Middle frontal gyrus (tissue), 1 donor: ENCODE measurements at regions not wholly inside any gene's neighbourhood (a gene's known extent, or its start where the extent isn't known, plus 50 kb on each side); places are given as distances from the start of the nearest gene placed in this dataset.

Source experiments
- DNase-seq: peaks from one replicate; pipeline ENCODE4 v3.0.0-alpha.2; 2015; ENCODE audit warnings: low spot score; ENCODE audit errors: extremely low spot score

- no peak for DNase-seq
Measured at GRCh38 chr4:136680761-136681160, 851.5 kb downstream of the PCDH18 start.

- no peak for DNase-seq
Measured at GRCh38 chr4:136680271-136680670, 852.0 kb downstream of the PCDH18 start.

GRCh38 chr4:136670265-136670664 lies 862.0 kb downstream of the PCDH18 start:
- no peak for DNase-seq

GRCh38 chr4:136664988-136665387 lies 867.3 kb downstream of the PCDH18 start:
- DNase-seq, result no peak

DNA sequence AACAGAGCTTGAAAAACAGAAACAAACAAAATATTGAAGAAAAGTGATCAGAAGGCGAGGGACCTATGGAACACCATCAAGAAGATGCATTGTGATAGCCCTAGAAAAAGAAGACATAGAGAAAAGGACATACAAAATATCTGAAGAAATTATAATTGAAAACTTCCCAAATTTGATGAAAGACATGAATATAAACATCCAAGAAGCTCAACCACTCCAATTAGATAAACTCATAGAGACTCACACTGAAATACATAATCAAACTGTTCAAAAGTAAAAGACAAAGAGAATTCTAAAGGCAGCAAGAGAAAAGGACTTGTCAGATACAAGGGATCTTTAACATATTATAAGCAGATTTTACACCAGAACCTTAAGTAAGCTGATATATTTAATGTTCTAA lies 869.8 kb downstream of the PCDH18 start:
- DNase-seq, result no peak

- no peak for DNase-seq
Measured at GRCh38 chr4:136653640-136654406, 878.5 kb downstream of the PCDH18 start.

DNA sequence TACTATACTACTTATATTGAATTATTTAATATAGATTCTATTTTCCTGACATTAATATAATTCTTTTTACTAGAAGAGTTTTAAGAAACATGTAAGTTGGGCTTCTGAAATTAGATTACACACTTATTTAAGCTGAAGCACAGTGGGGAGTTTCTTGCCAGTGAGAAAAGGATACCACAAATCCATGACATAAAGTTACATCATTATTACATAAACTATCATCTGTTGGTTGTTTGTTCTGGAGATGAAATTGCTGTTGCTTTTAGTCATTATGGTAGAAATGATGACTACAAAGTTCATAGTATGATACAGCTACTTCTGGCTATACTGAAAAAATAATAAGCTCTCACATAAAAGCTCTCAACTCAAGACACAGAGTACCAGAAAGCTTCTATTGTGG lies 880.4 kb downstream of the PCDH18 start:
- no peak for DNase-seq

- DNase-seq, result no peak
Measured at GRCh38 chr4:136651278-136651667, 881.0 kb downstream of the PCDH18 start.

DNA sequence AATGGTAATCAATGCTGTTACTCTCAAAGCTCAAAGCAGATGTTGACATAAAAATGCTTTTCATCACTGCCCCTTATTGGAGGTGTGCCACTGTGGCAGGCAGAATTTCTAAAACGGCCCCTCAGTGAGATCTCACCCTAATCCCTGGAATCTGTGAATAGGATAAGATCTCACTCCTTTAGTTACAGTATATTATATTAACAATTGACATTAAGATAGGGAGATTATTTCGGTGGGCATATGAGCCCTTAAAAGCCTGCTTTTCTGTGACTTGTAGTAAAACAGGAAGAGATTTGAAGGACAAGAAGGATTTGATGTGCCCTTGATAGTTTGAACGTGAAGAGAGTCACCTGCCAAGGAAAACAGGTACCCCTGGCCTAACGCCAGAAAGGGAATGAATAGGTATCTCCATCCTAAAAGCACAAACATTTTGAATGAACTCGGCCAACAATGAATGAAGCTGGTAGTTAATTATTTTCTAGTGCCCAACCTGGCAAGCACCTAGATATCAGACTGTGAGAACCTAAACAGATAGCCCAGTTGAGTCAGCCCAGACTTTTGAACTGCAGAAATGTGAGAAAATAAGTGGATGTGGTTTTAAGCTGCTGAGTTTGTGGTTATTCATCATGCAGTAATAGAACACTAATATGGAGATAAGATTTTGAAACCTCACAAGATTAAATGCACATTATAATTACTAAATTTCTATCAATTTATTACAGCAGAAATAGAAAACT lies 881.6 kb downstream of the PCDH18 start:
- no peak for DNase-seq

DNA sequence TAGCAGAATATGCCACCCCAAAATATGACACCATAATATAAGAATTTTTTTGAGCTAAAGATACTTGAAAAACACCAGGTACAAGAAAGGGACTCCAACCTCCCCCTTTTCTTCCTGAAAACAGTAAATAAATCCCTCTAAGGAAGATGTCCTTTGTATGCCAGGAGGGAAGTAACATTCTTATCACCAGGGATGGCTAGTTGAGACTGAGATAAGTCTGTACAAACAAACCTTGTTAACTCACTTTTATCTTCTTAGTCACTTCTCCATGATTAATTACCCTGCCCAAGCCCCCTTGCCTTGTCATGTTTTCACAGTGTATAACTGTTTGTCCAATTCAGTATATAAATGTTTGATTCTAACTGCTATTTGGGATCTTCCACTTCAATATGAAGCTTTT lies 888.0 kb downstream of the PCDH18 start:
- DNase-seq, result no peak

DNA sequence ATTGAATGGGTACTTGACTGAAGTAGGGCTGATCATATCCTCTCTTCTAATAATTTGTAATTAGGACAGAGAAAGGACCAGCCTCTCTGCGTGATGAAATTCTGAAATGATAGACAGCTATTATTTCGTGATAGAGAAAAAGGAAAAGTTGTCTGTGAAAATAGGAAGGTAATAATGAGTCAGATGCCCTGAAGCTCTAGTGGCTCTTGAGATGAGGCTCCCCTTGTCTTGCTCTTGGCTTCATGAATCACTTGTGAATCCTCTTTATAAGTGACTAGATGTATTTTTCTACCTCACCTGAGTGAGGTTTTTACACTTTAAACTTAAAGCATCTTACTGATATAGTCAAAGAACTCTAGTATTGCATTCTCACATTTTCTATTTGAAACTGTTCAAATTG lies 888.9 kb downstream of the PCDH18 start:
- DNase-seq, result no peak

- no peak for DNase-seq
Measured at GRCh38 chr4:136637071-136637777, 895.1 kb downstream of the PCDH18 start.

GRCh38 chr4:136636155-136636554 lies 896.1 kb downstream of the PCDH18 start:
- no peak for DNase-seq

GRCh38 chr4:136634121-136634520 lies 898.2 kb downstream of the PCDH18 start:
- DNase-seq, result no peak

DNA sequence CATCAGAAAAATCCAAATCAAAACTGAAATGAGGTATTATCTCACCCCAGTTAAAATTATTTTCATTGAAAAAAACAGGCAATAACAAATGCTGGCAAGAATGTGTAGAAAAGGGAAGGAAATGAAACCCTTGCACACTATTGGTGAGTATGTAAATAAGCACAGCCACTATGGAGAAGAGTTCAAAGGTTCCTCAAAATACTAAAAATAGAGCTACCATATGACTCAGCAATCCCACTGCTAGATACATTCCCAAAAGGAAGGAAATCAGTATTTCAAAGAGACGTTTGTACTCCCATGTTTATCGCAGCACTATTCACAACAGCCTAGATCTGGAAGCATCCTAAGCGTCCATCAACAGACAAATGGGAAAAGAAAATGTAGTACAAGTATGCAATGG lies 932.4 kb downstream of the PCDH18 start:
- DNase-seq, result no peak

- DNase-seq, result no peak
Measured at GRCh38 chr4:136590440-136590839, 941.9 kb downstream of the PCDH18 start.

GRCh38 chr4:136583567-136583966 lies 948.7 kb downstream of the PCDH18 start:
- no peak for DNase-seq

DNA sequence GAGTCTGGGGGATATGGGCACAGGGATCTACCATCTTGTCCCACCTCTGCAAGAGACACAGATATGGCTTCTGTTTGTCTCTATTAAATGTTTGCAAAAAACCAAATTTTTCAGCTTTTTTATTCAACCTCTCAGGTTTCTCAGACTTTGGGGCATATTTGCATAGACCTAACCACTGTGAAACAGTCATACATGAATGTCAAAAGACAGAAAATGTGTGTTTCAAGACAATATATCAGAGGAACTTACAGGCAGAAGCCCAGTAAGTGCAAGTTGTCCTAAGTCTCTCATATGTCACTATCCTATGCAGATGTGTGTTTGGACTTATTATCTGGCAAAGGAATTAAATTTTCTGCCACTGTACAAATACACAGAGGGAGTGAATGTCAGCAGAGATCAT lies 951.2 kb downstream of the PCDH18 start:
- DNase-seq, result no peak

GRCh38 chr4:136575146-136575545 lies 957.1 kb downstream of the PCDH18 start:
- no peak for DNase-seq

DNA sequence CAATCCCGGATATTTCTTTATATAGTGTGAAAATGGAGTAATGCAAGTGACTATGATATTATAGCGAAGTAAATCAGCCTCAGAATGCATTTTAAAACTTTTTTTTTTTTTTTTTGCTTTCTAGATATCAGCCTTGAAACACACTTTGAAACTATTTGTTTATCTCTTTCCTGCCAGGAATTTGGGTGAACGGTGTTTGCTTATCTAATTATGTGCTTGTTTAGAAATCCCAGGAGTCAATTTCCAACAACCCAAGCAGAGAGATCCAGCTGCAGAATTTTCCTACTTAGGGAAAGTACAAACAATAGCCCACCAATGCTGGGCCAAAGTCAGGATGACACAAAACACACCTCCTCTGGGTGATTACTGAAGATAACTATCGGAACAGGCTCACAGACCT lies 958.8 kb downstream of the PCDH18 start:
- no peak for DNase-seq

DNA sequence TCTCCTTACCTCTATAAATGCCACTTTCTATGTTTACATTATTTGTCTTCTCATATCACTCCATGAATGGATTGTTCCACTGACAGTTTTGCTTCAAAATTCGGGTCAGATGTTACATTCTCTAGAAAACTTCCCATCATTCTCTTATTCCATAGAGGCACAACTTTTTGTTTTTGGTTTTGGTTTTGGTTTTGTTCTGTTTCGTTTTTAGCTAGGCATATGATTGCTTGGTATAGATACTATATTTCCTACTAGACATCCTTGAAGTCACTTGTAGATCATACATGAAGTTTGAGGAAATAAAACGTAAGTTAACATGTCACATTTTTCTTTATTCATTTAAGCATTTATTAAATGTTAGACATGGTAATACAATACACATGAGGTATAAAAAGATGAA lies 961.0 kb downstream of the PCDH18 start:
- no peak for DNase-seq

DNA sequence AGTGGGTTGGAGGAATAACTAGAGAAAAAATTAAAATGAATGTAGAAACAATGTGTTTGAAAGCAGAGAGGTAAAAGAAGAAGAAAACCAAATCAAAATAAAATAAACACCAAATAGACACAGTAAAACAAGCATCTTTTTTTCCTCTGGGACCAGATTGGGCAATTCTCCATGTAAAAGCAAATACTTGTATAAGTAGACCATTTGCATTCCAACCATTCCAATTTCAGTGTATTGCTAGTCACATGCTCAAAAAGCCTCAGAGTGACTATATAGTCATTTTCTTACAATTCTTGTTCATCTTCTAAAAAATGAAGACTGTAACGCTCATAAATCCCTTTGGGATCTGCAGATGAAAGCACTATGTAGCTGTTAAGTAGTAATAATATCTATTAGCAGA lies 969.5 kb downstream of the PCDH18 start:
- DNase-seq, result no peak
